Neural cell (in vitro differentiated cells): ENCODE measurements at regions not wholly inside any gene's neighbourhood (a gene's known extent, or its start where the extent isn't known, plus 50 kb on each side); places are given as distances from the start of the nearest gene placed in this dataset.

Experiments
- H2AFZ ChIP-seq: fragments of 200-600, 300-800 bp; sonication (generic), shearing (Covaris generic); 2 replicates; pipeline ENCODE4 v1.6.0; 2014; ENCODE audit warnings: low read depth, mild to moderate bottlenecking, antibody characterized with exemption, low read length, moderate library complexity
- H3F3A ChIP-seq: fragments of 200-600 bp; shearing (Covaris generic); 2 replicates; pipeline ENCODE4 v1.6.1; 2016; ENCODE audit warnings: mild to moderate bottlenecking, moderate library complexity, mixed read lengths, antibody characterized with exemption, low read length; ENCODE audit not compliant: insufficient read depth, poor library complexity, severe bottlenecking
- H3K27ac ChIP-seq: fragments of 200-600, 300-800 bp; sonication (generic), shearing (Covaris generic); 2 replicates; pipeline ENCODE4 v1.5.1; 2014; ENCODE audit warnings: mild to moderate bottlenecking, low read length, moderate library complexity
- H3K27me3 ChIP-seq: fragments of 300-800, 200-600 bp; sonication (generic), shearing (Covaris generic); 2 replicates; pipeline ENCODE4 v1.6.0; 2014; ENCODE audit warnings: mild to moderate bottlenecking, low read depth, low read length, moderate library complexity; ENCODE audit not compliant: insufficient read depth
- H3K36me3 ChIP-seq: fragments of 300-800, 200-600 bp; sonication (generic), shearing (Covaris generic); 2 replicates; pipeline ENCODE4 v1.5.1; 2014; ENCODE audit warnings: mild to moderate bottlenecking, antibody characterized with exemption, low read length, moderate library complexity; ENCODE audit not compliant: insufficient read depth
- H3K4me2 ChIP-seq: fragments of 300-800, 200-600 bp; sonication (generic), shearing (Covaris generic); 2 replicates; pipeline ENCODE4 v1.6.0; 2014; ENCODE audit warnings: mild to moderate bottlenecking, low read length
- H3K4me3 ChIP-seq: fragments of 300-800, 200-600 bp; sonication (generic), shearing (Covaris generic); 2 replicates; pipeline ENCODE4 v1.5.1; 2014; ENCODE audit warnings: mild to moderate bottlenecking, low read length, moderate library complexity
- H3K79me2 ChIP-seq: fragments of 200-600 bp; shearing (Covaris generic); replicated peaks from 2 replicates; pipeline ENCODE4 v1.6.0; 2014; ENCODE audit warnings: mild to moderate bottlenecking, low read length, moderate library complexity; ENCODE audit not compliant: insufficient read depth
- H3K9ac ChIP-seq: fragments of 300-800, 200-600 bp; sonication (generic), shearing (Covaris generic); 2 replicates; pipeline ENCODE4 v1.6.1; 2016; ENCODE audit warnings: mild to moderate bottlenecking, low read length, mixed read lengths
- H3K9me2 ChIP-seq: fragments of 200-600 bp; shearing (Covaris generic); 2 replicates; pipeline ENCODE4 v1.6.1; 2016; ENCODE audit warnings: mild to moderate bottlenecking, low read length, mixed read lengths; ENCODE audit not compliant: insufficient read depth
- H3K9me3 ChIP-seq: fragments of 200-600, 300-800 bp; sonication (generic), shearing (Covaris generic); 2 replicates; pipeline ENCODE4 v1.6.1; 2016; ENCODE audit warnings: mild to moderate bottlenecking, mixed run types, low read length, moderate library complexity, mixed read lengths
- H4K20me1 ChIP-seq: fragments of 200-600 bp; shearing (Covaris generic); 2 replicates; pipeline ENCODE4 v1.6.1; 2016; ENCODE audit warnings: mild to moderate bottlenecking, mixed run types; ENCODE audit not compliant: insufficient read depth
- EP300 ChIP-seq: fragments of 450-650 bp; conservative IDR thresholded peaks from 2 replicates; pipeline ENCODE4 v1.6.1; 2014; ENCODE audit warnings: antibody characterized with exemption, mild to moderate bottlenecking, moderate library complexity; ENCODE audit not compliant: poor library complexity, severe bottlenecking
- EZH2 ChIP-seq: fragments of 200-600, 300-800 bp; shearing (Covaris generic), sonication (generic); IDR thresholded peaks from 2 replicates; pipeline ENCODE4 v1.6.1; 2014; ENCODE audit warnings: antibody characterized with exemption, low read length, borderline replicate concordance, mild to moderate bottlenecking; ENCODE audit not compliant: insufficient read depth, poor library complexity, severe bottlenecking
- MXI1 ChIP-seq: fragments of 450-650 bp; conservative IDR thresholded peaks from 2 replicates; pipeline ENCODE4 v1.6.1; 2014; ENCODE audit warnings: antibody characterized with exemption, mild to moderate bottlenecking; ENCODE audit not compliant: poor library complexity, severe bottlenecking
- POLR2AphosphoS5 ChIP-seq: IDR thresholded peaks from 2 replicates; pipeline ENCODE4 v1.6.1; 2012
- RAD21 ChIP-seq: fragments of 450-650 bp; conservative IDR thresholded peaks from 2 replicates; pipeline ENCODE4 v1.6.1; 2014; ENCODE audit warnings: antibody characterized with exemption, mild to moderate bottlenecking, moderate library complexity
- SMC3 ChIP-seq: fragments of 450-650 bp; conservative IDR thresholded peaks from 2 replicates; pipeline ENCODE4 v1.6.1; 2014; ENCODE audit warnings: antibody characterized with exemption, mild to moderate bottlenecking, moderate library complexity; ENCODE audit not compliant: poor library complexity
- TAF1 ChIP-seq: IDR thresholded peaks from 2 replicates; pipeline ENCODE4 v1.6.1; 2012; ENCODE audit warnings: low read depth
- TF ChIP-seq, protein P1 (sequence below): fragments of 450-650 bp; IDR thresholded peaks from 2 replicates; pipeline ENCODE4 v1.5.1; 2014; ENCODE audit warnings: antibody characterized with exemption, mild to moderate bottlenecking, moderate library complexity; ENCODE audit not compliant: poor library complexity, severe bottlenecking
- TF ChIP-seq, protein P2 (sequence below): IDR thresholded peaks from 2 replicates; pipeline ENCODE4 v1.6.1; 2012; ENCODE audit warnings: borderline replicate concordance

DNA sequence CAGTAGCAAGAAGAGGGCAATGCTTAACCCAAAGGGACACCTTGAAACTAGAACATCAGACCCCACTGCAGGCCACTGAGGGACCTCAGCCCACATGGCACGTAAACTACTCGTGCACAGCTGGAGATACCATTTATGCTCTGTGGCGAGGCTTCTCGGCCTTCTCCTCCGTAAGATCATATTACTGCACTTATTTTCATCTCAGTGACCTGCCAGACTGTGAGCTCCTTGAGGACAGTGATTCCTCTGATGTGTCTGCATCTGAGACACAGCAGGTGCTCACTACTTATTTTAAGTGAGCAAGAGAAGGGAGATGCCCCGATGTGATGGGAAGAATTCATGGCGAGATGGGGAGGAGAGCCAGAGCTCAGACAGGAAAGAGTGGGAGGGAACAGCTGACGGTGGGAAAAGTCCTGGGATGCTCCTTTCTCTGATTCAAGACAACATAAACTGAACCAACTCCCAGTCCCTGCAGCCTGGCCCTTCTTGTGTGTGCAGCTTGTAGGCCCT is 137.6 kb downstream of the RPLP1 start:
- no peaks in the 10 kb centered on the region for H3K27me3 ChIP-seq
- H3K27ac ChIP-seq: no peak overlapping the region
- no peaks in the 10 kb centered on the region for H3K9me2 ChIP-seq
- H3K4me2 ChIP-seq: no peak overlapping the region
- no peaks in the 10 kb centered on the region for H3K79me2 ChIP-seq
- TF ChIP-seq, protein P1, sequence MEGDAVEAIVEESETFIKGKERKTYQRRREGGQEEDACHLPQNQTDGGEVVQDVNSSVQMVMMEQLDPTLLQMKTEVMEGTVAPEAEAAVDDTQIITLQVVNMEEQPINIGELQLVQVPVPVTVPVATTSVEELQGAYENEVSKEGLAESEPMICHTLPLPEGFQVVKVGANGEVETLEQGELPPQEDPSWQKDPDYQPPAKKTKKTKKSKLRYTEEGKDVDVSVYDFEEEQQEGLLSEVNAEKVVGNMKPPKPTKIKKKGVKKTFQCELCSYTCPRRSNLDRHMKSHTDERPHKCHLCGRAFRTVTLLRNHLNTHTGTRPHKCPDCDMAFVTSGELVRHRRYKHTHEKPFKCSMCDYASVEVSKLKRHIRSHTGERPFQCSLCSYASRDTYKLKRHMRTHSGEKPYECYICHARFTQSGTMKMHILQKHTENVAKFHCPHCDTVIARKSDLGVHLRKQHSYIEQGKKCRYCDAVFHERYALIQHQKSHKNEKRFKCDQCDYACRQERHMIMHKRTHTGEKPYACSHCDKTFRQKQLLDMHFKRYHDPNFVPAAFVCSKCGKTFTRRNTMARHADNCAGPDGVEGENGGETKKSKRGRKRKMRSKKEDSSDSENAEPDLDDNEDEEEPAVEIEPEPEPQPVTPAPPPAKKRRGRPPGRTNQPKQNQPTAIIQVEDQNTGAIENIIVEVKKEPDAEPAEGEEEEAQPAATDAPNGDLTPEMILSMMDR: no peak
- TF ChIP-seq EZH2 (no peak), RAD21 (no peak), MXI1 (no peak), EP300 (no peak), TAF1 (no peak)
- H2AFZ ChIP-seq: no peak overlapping the region
- no peaks in the 10 kb centered on the region for H3K9me3 ChIP-seq
- H3K9ac ChIP-seq: no peak overlapping the region
- H3K36me3 ChIP-seq: no peaks in the 10 kb centered on the region
- no peak overlapping the region for H3K4me3 ChIP-seq
- no peaks in the 10 kb centered on the region for H3F3A ChIP-seq
- no peaks in the 10 kb centered on the region for H4K20me1 ChIP-seq

DNA sequence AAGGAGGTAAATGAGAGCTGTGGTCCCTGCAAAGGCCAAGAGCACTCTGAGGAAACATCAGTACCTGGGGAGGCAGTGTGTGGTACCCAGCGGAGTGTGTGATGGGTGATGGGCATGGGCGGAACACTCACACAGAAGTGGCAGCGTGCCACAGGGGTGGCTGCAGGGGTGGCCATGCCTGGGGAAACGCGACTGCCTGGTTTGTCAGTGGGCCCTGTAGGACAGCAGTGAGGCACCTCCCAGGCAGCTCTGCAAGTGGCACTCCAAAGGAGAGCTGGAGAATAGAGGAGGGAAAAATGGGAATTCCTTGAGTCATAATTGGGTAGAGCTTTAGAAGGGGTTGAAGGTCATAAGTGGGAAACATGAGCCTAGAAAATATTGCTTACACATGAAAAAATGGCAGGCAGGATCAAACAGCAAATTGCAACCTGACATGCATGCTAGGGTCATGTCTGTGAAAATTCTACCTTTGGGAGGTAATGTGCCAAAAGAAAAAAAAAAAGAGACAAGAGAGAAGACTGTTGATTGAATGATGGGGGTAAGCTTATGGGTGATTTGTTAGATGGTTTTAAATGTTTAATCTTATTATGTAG is 138.4 kb downstream of the RPLP1 start:
- Histone ChIP-seq H2AFZ (no peak overlapping the region), H3K4me2 (no peak overlapping the region), H3K36me3 (no peaks in the 10 kb centered on the region), H3K79me2 (no peaks in the 10 kb centered on the region), H3K4me3 (no peak overlapping the region), H3K27ac (no peak overlapping the region), H3F3A (no peaks in the 10 kb centered on the region), H3K9me3 (no peaks in the 10 kb centered on the region), H4K20me1 (no peaks in the 10 kb centered on the region), H3K9me2 (no peaks in the 10 kb centered on the region), H3K27me3 (no peaks in the 10 kb centered on the region), H3K9ac (no peak overlapping the region)
- TF ChIP-seq EP300 (no peak), SMC3 (no peak), MXI1 (no peak), TAF1 (no peak), EZH2 (no peak), POLR2AphosphoS5 (no peak), RAD21 (no peak)
- TF ChIP-seq, protein P2, sequence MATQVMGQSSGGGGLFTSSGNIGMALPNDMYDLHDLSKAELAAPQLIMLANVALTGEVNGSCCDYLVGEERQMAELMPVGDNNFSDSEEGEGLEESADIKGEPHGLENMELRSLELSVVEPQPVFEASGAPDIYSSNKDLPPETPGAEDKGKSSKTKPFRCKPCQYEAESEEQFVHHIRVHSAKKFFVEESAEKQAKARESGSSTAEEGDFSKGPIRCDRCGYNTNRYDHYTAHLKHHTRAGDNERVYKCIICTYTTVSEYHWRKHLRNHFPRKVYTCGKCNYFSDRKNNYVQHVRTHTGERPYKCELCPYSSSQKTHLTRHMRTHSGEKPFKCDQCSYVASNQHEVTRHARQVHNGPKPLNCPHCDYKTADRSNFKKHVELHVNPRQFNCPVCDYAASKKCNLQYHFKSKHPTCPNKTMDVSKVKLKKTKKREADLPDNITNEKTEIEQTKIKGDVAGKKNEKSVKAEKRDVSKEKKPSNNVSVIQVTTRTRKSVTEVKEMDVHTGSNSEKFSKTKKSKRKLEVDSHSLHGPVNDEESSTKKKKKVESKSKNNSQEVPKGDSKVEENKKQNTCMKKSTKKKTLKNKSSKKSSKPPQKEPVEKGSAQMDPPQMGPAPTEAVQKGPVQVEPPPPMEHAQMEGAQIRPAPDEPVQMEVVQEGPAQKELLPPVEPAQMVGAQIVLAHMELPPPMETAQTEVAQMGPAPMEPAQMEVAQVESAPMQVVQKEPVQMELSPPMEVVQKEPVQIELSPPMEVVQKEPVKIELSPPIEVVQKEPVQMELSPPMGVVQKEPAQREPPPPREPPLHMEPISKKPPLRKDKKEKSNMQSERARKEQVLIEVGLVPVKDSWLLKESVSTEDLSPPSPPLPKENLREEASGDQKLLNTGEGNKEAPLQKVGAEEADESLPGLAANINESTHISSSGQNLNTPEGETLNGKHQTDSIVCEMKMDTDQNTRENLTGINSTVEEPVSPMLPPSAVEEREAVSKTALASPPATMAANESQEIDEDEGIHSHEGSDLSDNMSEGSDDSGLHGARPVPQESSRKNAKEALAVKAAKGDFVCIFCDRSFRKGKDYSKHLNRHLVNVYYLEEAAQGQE: no peak
- TF ChIP-seq, protein P1: no peak
